Muscle of leg (tissue), 3 donors: ENCODE measurements at regions not wholly inside any gene's neighbourhood (a gene's known extent, or its start where the extent isn't known, plus 50 kb on each side); places are given as distances from the start of the nearest gene placed in this dataset.

Source experiments
- DNase-seq: peaks from one replicate; pipeline ENCODE4 v3.0.0; 2013
- H3K27ac ChIP-seq: one replicate; pipeline ENCODE4 v1.5.1; 2013; ENCODE audit warnings: mild to moderate bottlenecking, low read length, control low read depth
- H3K27me3 ChIP-seq: one replicate; pipeline ENCODE4 v1.6.1; 2013; ENCODE audit warnings: low read length; ENCODE audit not compliant: control insufficient read depth, insufficient read depth
- H3K36me3 ChIP-seq: one replicate; pipeline ENCODE4 v1.6.1; 2013; ENCODE audit warnings: low read length; ENCODE audit not compliant: control insufficient read depth, insufficient read depth
- H3K4me1 ChIP-seq: one replicate; pipeline ENCODE4 v1.6.1; 2013; ENCODE audit warnings: low read length; ENCODE audit not compliant: control insufficient read depth, insufficient read depth
- H3K4me3 ChIP-seq: one replicate; pipeline ENCODE4 v1.5.1; 2013; ENCODE audit warnings: low read length, control low read depth
- H3K9me3 ChIP-seq: replicated peaks from 2 replicates; pipeline ENCODE4 v1.6.1; 2013; ENCODE audit warnings: low read depth, low read length; ENCODE audit not compliant: control insufficient read depth
- WGBS: methylation state at CpG from one replicate; pipeline ENCODE4 v1.1.5; 2013; ENCODE audit warnings: missing lambda C conversion rate; ENCODE audit not compliant: insufficient coverage; 5-methylcytosine and 5-hydroxymethylcytosine counted together

DNA sequence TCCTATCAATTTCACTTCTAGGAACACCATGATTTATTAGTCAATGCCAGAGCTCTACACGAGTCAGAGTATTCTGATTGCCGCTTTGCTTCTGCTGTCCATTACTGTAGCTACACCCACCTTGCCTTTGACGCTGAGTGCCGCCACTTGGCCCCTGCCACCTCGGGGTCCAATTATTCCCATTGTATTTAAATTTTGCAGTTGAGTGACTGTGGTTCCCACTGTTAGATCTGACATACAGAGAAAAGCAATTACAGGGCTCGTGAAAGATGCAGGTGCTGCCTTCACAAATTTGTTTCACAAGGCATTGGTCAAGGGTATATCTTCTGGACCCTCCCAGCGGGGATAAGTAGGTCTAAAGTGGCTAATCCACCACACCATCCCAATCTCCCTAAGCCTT lies 428.9 kb downstream of the SIPA1L2 start:
- DNase-seq = no peak
- Histone ChIP-seq H3K9me3 (peaks cover 13% of the 10 kb centered on the region), H3K36me3 (no peaks in the 10 kb centered on the region), H3K4me3 (no peak overlapping the region), H3K4me1 (no peaks in the 10 kb centered on the region), H3K27ac (no peak overlapping the region), H3K27me3 (no peaks in the 10 kb centered on the region)
- WGBS = 88% methylated on average over 4 of the region's 7 CpGs

DNA sequence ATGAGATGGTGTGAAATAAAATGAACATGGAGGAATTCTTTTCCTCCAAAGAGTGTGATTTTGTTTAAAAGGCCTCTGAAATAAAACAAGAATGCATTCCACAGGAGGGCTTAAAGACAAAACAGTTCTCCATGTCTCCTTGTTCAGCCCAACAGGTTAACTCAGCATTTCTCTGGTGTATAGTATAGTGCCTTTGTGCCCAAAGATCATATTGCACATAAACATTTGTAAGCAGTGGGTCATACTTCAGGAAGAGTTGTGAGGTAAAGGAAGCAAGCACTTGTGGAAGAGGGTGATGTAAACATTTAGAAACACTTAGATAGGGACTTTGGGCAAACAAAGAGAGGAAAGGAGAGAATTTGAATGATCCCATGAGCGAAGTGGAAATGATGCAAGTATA lies 433.9 kb downstream of the SIPA1L2 start:
- Histone ChIP-seq H3K4me1 (no peaks in the 10 kb centered on the region), H3K36me3 (no peaks in the 10 kb centered on the region), H3K27ac (no peak overlapping the region), H3K9me3 (peaks cover 4% of the 10 kb centered on the region), H3K4me3 (no peak overlapping the region), H3K27me3 (no peaks in the 10 kb centered on the region)
- WGBS = no CpG with 5 or more reads among the region's 1 CpG
- no peak for DNase-seq

DNA sequence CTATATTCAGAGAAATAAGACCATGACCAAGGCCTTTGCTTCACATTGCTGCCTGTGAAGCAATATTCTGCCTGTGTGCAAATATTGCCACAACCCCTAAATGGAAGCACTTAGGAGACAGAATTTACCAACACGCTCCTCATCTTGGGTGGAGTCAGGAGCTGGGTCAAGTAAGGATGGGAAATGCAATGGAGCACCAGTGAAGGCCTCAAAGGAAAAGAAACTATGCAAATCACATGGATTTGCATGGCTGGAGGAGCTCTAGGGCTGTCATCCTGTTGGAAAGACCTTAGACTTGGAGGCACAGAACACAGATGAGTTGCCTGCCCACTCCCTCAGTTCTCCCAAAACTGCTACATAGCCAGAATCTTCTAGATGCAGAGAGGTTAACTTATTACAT lies 435.5 kb downstream of the SIPA1L2 start:
- Histone ChIP-seq H3K36me3 (no peaks in the 10 kb centered on the region), H3K4me3 (no peak overlapping the region), H3K9me3 (no peaks in the 10 kb centered on the region), H3K27me3 (no peaks in the 10 kb centered on the region), H3K27ac (no peak overlapping the region), H3K4me1 (no peaks in the 10 kb centered on the region)
- no CpG with 5 or more reads among the region's 1 CpG for WGBS
- DNase-seq = no peak

DNA sequence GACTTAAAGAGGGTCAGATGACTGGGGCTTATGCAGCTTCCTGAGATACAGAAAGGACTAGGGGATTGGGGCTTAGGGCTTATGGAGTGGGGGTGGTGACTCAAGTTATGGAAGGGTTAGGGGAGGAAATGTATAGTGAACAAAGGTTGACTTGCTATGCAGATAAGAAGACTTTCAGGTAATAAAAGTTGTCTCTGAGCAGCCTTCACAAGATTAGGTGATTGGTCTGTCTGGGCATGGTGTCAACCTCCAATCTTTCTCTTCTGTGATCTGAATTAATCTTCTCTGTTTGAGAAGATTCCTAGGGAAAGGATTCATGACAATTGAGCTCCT lies 436.5 kb downstream of the SIPA1L2 start:
- Histone ChIP-seq H3K36me3 (no peaks in the 10 kb centered on the region), H3K4me3 (no peak overlapping the region), H3K9me3 (no peaks in the 10 kb centered on the region), H3K27me3 (no peaks in the 10 kb centered on the region), H3K27ac (no peak overlapping the region), H3K4me1 (no peaks in the 10 kb centered on the region)
- DNase-seq = no peak

DNA sequence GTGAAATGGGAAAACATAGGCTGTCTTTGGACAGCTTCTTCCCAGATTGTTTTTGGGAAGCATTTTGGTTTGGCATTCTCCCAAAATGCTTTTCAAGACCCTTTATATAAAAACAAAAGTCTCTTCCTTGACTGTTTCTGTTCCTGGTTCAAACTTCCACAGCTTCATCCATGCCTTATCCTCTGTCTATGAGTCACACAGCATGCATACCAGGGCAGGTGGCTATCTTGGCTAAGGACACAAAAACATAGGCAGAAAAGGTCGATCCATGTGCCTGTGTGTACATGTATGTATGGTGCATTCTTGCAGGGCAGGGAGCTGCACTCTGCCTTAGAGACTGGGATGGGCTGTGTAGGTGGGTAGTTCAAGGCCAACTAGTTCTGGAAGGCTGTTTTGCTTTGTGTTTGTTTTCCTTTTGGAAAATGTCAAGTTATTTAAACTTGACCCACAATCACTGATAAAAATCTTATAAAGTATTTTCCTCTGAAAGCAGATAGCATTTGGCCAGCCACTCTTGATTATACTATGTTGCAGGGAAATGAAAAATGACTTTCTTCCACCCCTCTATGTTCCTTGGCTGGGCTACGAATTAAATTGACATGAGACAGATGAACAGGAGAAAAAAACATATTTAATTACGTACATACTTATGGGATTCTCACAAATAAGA lies 437.0 kb downstream of the SIPA1L2 start:
- Histone ChIP-seq H3K4me3 (no peak overlapping the region), H3K27me3 (no peaks in the 10 kb centered on the region), H3K27ac (no peak overlapping the region), H3K4me1 (no peaks in the 10 kb centered on the region), H3K36me3 (no peaks in the 10 kb centered on the region), H3K9me3 (no peaks in the 10 kb centered on the region)
- 67% methylated on average over 1 of the region's 3 CpGs for WGBS
- no peak for DNase-seq

DNA sequence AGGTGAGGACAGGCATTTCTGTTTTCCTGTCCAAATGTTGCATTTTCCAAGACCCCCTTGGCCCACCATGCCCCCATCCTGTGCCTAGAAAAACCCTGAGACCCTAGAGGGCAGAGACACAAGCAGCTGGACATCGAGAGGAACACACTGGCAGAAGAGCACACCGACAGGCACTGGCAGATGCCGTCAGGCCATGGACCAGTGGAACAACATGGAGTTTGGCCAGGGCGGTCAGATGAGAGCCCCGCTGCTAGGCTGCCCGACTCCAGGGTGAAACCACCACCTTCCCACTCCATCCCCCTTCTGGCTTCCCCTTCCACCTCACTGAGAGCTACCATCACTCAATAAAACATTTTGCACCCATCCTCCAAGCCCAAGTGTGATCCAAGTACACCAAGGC lies 438.4 kb downstream of the SIPA1L2 start:
- peaks cover 3% of the 10 kb centered on the region for H3K27me3 ChIP-seq
- H3K4me1 ChIP-seq = no peaks in the 10 kb centered on the region
- H3K27ac ChIP-seq = no peak overlapping the region
- H3K4me3 ChIP-seq = no peak overlapping the region
- H3K36me3 ChIP-seq = no peaks in the 10 kb centered on the region
- H3K9me3 ChIP-seq = no peaks in the 10 kb centered on the region
- 89% methylated on average over 6 of the region's 6 CpGs for WGBS
- DNase-seq = no peak

DNA sequence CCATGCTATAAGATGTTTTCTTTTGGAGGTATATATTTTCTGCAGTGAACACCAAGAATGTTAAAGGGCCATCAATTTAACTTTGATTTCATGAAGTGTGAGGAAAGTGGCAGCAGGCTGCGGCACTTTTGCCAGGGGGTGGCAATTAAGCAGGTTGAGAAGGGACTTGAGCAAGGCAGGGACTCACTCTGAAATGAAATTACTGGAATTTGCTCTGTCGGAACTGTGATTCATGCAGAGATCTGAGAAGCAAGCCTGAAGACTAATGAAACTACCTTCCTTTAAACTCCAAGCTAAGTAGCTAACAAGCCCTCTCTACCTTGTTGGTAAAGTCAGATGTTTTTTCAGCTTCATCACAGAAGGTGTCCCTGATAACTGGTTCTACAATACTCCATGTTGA lies 441.6 kb downstream of the SIPA1L2 start:
- WGBS = 80% methylated on average over 1 of the region's 2 CpGs
- no peaks in the 10 kb centered on the region for H3K9me3 ChIP-seq

DNA sequence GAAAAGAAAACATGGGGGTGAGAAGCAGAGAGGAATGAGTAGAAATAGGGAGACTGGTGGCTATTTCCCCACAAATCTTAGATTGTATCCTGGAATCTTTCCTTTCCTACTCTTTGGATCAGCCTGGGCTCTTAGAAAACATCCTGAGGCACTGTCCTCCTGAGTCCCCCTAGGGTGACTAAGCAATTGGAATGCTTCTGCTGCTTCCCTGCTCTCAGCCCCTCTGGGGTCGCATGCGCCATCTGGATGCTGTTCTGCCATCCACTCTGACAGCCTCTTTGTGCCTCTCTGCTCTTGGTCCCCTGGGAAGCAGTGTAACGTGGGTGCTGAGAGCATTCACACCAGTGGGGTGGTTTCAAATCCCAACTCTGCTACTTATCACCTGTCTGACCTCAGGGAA lies 443.0 kb downstream of the SIPA1L2 start:
- Histone ChIP-seq H3K27me3 (peaks cover 3% of the 10 kb centered on the region), H3K4me3 (no peak overlapping the region), H3K4me1 (peaks cover 13% of the 10 kb centered on the region), H3K9me3 (no peaks in the 10 kb centered on the region), H3K36me3 (no peaks in the 10 kb centered on the region), H3K27ac (no peak overlapping the region)
- 81% methylated on average over 2 of the region's 3 CpGs for WGBS
- DNase-seq = no peak

More for the DNA sequence above, 441.6 kb downstream of the SIPA1L2 start:
- Histone ChIP-seq H3K4me1 (peaks cover 13% of the 10 kb centered on the region), H3K4me3 (no peak overlapping the region), H3K36me3 (no peaks in the 10 kb centered on the region), H3K27ac (no peak overlapping the region), H3K27me3 (peaks cover 3% of the 10 kb centered on the region)
- DNase-seq = no peak

DNA sequence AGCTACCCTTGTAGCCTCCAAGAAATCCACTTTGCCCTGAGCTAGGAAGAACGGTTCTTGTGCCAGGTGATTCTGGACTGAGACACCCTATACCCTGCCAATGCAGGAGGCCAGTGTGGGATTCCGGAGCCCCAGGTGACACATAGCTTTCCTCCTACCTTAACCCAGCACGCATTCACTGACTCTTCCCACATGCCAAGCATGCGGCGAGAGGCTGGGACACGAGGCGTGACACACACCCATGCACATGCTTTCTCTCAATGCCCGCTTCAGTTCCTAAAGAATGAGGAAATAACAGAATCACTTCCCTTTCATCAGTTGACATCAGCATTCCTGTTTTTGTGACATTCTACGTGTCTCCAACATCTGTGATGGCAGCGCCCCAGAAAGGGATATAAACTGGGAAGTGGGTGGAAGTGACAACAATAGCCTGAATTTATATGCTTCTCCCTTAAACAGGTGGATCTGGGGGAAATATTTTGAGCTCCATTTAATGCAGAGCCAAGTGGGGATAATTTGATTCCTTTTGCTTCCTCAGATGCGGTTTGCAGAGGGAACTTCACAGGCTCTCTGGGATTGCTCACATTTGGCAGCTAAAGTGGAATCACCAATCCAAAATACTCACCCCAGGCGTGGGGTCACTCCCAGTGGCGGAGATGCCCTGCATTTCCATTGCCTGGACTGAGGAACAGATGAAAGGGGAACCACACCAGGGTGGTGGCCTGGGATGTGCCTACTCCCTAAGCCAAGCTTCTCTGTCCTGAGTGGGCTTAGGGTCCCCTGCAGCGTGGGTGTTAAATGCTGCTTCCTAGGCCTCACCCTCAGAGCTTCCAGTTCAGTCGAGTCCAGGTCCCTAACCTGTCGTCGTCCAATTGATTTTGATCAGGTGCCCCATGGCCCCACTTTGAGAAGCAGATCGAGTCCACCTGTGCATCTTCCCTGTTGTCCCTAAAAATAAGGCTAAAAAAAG lies 445.1 kb downstream of the SIPA1L2 start:
- Histone ChIP-seq H3K36me3 (no peaks in the 10 kb centered on the region), H3K4me3 (no peak overlapping the region), H3K9me3 (no peaks in the 10 kb centered on the region), H3K4me1 (peaks cover 17% of the 10 kb centered on the region), H3K27ac (no peak overlapping the region), H3K27me3 (peaks cover 6% of the 10 kb centered on the region)
- DNase-seq = peak; percentile 57
- WGBS = 81% methylated on average over 13 of the region's 18 CpGs

DNA sequence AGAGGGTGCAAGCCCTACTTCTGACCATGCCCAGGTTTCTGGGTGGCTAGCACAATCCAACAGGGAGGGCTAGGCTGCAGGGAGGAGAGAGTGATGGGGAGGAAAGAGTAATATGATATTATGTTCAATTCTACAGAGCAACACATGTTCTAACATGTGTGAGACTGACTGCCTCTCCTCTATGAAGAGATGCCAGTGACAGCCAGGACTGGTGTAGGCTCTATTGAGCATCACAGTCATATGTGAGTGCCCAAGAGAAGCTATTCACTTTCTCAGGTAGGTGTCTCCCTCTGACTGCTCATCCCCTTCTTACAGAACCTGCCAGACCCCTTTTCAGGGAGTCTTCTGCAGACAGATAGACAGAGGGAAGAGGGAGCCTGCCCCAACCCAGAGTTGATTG lies 446.1 kb downstream of the SIPA1L2 start:
- Histone ChIP-seq H3K4me1 (peaks cover 20% of the 10 kb centered on the region), H3K27ac (no peak overlapping the region), H3K27me3 (peaks cover 6% of the 10 kb centered on the region), H3K4me3 (no peak overlapping the region), H3K36me3 (no peaks in the 10 kb centered on the region), H3K9me3 (no peaks in the 10 kb centered on the region)
- DNase-seq = no peak
